Limb (tissue), 2 donors: ENCODE measurements at regions not wholly inside any gene's neighbourhood (a gene's known extent, or its start where the extent isn't known, plus 50 kb on each side); places are given as distances from the start of the nearest gene placed in this dataset.
"Not testable (repeated sequence)": the region's sequence is repeated elsewhere in the genome, so short reads cannot be mapped to it uniquely, and the experiment has no call there.

Source experiments
- DNase-seq, 2 donors: peaks; one replicate each; pipeline ENCODE4 v3.0.0-alpha.2; 2016; ENCODE audit errors: extremely low spot score in 2 of 2

DNA sequence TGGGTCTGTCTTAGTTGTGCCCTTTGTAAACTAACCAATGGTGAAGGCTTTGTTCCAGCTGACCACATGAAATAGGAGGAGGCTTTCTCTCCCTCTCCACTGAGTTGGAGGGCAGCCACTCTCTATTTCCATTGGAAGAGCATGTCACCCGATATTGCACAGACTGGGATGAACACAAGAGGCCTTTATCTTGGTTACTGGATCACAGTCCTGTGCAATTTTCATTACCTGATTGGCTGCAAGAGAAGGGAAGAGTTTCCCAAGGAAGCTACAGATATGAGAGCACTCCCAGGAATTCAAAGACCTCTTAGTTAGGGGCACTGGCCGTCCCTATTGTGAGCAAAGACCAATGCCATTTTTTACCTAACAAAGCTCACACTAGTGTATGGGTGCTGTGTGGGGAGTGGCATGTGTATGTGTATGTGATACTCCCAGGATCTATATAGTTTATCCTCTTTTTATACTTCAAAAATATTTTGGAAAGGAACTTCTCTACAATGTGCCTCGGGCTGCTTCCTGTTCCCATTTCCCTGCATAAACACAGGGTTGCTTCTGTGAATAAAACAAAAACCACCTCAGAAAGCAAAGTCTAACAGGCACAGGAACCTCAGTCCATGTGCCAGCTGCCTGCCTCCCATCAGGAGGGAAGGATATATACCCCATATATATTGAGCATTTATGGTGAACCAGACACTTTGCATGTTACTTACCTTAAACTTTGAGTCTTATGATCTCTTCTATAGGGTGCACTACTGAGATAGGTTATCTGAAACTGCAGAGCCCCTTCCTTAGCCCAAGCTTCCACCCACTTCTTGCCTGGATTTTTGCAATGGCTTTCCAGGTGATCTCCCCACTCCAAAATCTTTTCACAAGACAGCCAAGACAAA is 126.5 kb downstream of the RASSF10 start:
- DNase-seq = peak in 1 of 2 donors; percentile 7

DNA sequence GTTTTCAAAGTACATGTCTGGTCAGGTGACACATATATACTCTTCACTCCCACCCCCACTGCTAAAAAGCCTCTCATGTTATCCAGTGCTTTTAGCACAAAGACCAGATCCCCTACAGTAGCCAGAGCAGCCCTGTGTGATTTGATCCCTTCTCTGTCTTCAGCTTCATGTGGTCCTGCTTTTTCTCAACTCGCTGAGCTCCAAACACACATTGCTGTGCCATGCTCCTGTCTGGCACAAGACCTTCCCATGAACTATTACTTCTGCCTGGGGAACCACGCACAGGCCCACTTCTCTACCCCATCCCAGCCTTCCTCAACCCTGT is 127.1 kb downstream of the RASSF10 start:
- DNase-seq = no peak

DNA sequence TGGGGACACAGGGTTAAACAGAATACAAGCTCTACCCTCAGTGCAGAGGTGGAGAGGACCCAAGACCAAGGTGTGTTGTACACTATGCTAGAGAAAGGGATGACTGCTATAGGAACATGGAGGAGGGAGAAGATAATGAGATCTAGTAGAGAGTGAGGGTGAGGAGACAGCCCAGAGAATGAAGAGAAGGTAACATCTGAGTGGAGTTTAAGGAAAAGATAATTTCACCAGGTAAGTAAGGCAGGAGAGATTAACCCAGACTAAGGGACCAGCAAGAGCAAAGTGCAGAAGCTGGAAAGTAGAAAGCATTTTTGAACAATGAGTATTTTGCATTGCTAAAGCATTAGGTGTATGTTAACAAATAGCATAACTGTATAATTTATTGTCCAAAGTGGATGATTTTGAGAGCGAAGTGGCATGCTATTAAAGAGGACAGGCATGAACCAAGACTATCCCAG is 128.8 kb downstream of the RASSF10 start:
- no peak for DNase-seq

DNA sequence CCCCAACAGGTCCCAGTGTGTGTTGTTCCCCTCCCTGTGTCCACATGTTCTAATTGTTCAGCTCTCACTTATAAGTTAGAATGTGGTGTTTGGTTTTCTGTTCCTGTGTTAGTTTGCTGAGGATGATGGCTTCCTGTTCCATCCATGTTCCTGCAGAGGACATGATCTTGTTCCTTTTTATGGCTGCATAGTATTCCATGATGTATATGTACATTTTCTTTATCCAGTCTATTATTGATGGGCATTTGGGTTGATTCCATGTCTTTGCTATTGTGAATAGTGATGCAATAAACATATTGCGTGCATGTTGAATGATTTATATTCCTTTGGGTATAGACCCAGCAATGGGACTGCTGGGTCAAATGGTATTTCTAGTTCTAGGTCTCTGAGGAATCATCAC is 130.0 kb downstream of the RASSF10 start:
- not testable (repeated sequence) for DNase-seq

DNA sequence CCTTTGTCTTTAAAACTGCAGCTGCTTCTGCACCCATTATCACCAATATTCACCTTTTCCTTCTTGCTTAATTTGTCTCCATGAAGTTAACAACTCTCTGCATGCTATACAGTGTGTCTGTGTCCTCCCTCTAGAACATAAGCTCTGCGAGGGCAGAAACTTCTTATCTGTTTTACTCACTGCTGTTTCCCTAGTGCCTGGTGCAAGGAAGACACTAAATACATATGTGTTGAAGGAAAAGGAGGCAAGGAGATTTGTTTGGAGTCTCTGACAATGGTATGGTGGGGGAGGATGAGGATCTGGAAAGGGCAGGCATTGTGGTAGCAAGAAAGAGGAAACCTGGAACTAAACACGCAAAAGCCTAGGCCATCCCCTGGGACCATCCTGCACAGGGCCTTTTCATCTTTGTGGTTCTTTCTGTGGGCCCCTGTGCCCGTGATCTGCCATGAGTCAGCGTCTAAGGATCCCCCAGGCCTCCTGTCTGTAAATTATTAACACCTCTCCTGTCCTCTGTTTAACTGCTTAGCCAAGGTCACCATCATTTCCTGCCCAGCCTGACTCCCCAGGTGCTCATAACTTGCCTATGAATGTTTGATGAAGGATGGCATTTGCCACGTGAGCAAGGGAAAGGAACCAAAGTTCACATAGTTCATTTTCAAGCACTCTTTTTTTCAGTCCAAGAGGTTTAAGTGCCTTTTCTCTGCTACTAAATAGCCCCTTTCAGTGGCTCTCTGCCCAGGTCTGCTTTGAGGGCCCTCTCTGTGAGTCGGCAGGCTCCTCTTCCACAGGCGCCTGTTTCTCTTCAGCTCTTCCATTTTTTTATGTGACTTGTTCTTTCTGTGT is 131.1 kb downstream of the RASSF10 start:
- DNase-seq = no peak

DNA sequence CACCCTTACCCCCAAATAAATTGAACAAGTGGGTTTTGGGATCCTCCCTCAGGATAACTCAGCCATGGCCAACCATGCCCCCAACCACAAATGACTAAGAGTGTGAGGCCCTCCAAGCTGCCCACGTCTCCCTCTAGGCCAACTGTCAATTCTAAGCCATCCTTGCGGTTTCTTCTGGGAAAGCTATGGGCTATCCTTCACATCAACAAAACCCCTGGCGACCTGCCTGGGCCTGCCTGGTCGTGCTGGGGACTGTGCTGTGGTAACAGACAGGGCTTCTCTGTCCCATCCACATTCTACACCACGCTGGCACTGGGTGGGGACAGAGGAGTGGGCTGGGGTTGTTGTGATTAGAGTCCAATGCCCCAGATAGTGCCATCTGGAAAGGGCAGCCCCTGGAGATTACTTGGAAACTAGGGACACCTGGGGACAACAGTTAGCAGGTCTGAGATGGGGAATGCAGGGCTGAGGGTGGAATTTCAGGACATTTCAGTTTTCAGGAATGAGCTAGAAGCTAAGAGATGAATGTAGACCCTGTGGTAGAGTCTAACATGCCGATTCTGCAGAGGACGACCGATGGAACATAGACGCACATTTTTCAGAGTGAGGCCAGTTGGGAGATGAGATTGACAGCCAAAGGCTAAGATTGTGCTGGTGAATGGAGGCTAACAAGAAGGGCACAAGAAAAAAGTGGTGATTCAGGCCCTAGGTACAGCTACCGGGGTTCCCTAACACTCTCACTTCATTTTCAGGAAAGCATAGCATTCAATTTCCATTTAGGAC is 131.9 kb downstream of the RASSF10 start:
- DNase-seq = no peak

DNA sequence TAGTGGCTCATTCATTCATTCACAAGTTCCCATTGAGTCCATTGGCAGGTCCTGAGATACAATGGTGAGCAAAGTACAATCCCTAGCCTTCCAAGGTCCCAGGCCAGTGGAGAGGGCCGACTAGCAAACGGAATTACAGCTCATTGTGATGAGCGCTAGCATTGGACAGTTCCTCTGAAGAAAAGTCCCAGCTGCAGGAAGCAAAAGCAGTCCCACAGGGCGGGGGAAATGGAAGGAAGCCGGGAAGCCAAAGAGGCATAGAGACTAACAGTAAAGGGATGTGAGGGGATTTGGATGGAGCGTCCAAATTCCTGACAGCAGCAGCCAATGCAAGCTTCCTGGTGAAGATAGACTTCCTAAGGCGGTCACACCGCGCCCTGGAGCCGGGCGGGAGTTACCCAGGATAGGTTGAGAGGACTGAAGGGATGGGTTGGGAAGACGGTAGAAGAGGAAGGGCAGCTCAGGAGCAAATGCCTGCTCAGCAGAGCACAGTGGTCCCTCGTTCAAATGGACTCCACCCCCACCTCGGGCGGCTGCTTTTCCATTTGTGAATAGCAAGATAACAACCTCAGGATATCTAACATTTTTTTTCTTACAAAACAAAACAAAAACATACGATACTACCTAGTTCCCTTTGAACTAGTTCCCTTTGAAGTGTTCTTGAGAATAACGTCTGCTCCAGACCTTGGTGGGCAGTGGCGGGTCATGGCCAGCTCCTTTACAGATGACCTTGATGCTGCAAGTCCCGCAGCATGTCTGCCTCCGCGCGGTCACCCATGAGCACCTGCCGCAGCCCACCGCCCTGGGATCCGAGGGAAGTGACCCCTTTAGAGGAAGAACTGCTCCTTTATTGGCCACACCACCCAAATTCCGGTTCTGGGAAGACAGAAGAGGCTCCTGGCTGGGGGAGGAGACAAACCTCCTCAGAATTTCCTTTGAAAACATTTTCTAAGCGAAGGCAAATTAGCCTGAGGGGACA is 132.9 kb downstream of the RASSF10 start:
- no peak for DNase-seq

DNA sequence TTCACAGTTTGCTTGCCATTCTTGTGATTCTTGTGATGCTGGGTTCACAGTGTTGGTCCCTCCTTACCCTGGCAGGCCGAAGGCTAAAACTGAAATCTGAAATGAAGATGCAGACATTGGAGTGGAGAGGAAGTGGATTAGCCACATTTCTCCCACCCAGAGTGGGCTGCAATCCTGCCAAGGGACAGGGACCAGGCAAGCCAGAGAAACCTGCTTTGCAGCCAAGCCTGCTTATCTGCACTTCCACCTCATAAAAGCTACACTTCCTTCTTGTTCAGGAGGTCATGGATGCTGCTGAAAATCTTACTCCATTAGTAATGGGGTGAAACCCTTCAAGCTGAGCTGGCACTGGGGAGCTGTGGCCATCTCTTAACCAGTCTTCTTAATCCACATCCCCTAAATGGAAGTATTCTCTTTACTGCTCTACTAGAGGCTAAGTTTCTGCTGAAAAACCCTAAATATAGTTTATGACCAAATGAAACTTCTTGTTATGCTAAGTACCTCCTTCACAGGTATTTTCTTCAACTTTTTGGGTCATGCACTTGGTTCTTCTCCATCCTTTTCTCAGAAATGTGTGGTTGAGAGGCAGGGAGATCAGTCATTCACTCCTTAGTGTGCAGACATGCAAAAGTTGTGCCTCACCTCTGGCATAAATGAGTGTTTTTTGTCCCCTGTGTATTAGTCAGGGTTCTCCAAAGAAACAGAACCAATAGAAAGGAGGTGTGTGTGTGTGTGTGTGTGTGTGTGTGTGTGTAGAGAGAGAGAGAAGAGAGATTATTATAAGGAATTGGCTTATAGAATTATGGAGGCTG is 133.9 kb upstream of the BMAL1 start:
- DNase-seq = no peak

DNA sequence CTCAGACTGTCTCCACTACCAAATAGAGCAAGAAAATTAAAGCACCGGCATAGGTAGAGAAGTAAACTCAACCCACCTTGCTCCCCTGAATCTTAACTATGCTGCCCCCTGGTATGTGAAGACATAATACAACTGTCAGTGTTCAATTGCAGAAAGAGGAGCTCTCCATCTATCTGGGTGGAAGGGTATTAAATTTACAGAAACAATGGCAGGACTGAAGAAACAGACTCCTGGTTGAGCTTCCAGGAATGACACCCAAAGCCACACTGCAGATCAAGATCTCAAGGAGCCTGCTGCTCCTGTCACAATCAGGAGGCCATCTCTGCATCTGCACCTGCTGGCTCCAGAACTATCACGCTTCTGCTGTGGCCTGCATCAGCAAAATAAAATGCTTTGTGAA is 132.1 kb upstream of the BMAL1 start:
- no peak for DNase-seq

DNA sequence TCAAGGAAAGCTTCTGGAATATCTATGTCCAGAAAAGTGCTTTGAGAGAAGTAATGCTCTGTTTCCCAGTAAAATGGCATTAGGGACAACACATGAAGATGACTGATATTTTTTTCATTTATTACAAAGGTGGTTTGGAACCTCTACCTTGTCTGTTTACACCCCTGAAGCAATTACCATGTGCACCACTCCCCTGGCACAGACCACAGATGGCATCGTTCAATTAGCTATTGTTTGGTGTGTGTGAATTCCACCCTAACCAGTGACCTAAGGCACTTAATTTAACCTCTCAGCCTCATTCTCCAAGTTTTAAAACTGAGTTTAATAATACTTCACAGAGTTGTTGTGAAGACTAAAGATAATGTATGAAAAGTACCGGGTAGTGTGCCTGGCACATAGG is 127.6 kb upstream of the BMAL1 start:
- no peak for DNase-seq

DNA sequence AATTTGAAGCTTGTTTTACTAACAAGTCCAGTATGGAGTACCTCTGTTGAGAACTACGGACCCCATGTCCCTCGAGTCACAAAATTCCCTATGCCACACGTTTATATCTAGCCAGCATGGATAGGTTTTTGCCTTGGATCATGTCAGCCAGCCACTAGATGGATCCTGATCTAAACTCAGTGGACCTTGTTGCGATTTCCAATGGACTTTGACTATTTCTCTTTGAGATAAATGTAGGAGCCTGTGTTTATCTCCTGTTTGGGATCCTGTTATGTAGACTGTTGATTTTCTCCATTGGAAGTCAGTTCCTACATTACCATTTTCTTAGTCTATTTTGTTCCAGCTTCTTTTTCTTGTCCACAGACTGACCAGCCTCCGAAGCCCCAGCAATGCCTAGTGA is 127.1 kb upstream of the BMAL1 start:
- DNase-seq = no peak

DNA sequence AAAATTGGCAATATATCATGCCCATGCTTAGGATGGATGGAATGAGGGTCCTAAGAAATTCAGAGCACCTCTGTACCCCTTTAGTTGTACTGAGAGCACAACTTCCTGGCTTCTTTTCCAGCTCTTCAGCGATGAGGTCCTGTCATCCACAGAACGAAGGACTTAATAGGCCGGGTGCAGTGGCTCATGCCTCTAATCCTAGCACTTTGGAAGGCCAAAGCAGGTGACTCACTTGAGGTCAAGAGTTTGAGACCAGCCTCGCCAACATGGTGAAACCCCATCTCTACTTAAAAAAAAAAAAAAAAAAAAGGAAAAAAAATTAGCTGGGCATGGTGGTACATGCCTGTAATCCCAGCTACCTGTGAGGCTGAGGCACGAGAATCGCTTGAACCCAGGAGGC is 125.3 kb upstream of the BMAL1 start:
- no peak for DNase-seq

DNA sequence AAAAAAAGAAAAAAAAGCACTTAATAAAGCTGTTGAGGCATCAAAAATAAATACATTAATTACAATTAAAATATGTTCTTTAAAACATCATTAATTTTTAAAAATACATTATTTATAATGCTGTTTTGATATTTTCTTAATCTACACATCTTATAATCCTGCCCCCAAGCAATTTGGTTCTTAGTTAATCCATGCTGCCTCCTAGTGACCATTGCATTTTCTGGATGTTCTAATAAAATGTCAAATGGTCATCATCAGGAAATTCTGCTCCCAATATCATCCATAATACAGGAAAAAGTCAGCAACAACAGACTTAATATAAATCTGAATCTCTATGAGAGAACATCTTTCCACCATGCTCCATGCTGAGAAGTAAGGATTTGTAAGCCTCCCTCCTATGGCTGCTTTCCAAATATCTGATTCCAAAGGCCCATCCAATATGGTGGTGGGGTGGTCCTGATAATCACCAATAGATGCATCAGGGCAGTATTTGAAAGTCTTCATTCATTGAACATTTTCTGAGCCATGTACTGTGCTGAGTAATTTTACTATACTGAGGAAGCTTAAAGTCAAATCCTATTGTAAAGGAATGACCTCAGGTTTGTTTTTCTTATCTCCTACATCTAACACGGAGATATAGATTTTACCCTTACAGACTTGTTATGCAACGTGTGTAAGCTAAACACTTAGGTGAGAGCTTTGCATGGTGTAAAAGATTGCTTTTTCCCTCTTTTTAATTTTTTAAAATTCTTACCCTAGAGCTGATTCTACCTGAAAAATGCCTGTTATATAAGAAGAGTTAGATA is 124.7 kb upstream of the BMAL1 start:
- DNase-seq = no peak

DNA sequence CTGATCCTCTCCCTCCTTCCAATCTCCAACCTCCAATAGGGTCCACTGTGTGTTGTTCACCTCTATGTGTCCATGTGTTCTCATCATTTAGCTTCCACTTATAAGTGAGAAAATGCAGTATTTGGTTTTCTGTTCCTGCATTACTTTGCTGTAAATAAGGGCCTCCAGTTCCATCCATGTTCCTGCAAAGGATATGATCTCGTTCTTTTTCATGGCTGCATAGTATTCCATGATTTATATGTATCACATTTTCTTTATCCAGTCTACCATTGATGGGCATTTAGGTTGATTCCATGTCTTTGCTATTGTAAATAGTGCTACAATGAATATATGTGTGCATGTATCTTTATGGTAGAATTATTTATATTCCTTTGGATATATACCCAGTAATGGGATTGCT is 123.2 kb upstream of the BMAL1 start:
- DNase-seq = not testable (repeated sequence)

DNA sequence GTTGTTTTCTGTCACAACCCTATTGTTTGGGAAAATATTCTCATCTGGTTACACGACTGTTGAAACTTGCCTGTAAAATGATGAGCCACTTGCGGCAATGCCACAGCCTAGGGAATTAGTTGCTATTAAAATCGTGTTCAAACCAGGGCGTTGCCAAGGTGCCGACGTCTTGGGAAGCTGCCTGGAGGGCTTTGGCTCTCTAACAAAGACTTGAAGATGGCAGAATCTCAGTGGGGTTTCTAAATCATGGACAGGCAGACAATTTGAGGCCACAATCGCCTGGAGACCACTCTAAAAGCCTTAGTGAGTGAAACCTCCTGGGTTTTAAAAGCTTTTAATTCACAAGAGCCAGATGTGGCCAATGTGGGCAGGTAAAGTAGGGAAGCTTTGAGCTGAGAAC is 117.2 kb upstream of the BMAL1 start:
- peak in 1 of 2 donors; percentile 37 for DNase-seq

DNA sequence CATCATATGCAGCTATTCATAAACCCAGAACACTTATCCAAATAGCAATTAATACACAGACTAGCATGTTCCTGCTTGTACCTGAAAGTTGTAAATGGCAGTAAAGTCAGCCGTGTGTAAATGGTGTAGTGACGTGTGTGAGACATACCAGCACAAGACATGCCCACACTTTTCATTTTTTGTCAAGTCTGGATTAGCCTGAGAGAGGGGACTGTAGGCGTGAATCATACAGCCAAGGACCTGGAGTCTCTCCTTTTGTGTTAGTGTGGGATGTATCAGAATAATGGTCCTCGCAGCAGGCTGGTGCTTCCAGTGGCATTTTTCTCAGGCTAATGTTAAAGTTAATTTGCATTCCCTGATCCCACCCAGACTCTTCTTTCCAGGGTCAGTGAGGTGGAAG is 116.8 kb upstream of the BMAL1 start:
- no peak for DNase-seq

DNA sequence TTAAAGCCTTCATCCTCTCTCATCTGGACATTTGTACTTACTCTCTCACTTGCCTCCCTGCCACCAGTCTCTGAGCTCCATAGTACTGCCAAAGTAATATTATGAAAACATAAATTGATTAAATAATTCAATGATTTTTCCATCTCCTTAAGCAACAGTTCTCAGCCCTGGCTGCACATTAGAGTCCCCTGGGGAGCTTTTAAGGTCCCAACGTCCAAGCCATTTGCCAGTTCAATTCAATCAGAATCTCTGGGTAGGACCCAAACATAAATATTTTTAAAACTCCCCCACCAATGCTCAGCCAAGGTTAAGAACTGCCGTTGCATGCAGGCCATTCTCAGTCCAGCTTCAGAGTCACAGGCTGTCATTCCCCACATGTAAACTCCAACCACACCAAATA is 114.4 kb upstream of the BMAL1 start:
- DNase-seq = no peak

DNA sequence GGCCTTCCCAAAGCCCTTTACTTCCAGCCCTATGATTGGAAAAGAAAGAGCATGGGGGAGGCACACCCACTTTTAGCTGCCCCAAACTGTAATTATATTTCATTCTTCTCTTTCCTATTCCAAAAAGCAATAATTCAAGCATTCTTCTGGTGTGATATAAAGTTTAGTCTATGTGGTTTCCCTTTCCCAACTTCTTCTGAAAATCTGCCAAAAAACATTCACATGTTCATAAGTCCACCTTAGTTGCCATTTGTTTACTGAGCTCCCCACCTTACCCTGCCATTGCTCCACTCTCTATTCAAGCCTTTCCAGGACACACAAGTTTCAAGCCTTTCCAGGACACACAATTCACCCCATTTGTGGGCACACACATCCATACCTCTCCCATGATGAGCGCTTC is 111.6 kb upstream of the BMAL1 start:
- no peak for DNase-seq

DNA sequence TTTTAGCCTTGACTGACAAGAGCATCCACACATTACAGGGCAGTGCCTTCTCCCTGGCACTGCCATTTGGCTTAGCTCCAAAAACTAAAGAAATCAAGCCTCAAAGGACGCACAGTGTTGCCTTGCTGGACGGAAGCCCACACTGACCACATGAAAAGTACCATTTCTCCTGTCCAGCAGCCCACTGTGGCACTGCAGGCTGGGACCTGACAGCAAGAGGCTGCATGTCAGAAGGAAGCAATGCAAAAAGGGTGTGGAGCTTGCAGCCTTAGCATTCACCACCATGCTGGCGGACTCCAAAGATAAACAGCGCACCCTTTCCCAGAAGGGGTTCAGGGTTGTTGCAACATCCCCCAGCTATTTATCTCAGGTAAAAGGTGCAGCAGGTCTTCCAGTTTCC is 109.3 kb upstream of the BMAL1 start:
- no peak for DNase-seq
